Epithelial cell of esophagus (primary cell): ENCODE measurements at regions not wholly inside any gene's neighbourhood (a gene's known extent, or its start where the extent isn't known, plus 50 kb on each side); places are given as distances from the start of the nearest gene placed in this dataset.

Experiments
- DNase-seq: peaks from one replicate; pipeline ENCODE4 v3.0.0; 2010; ENCODE audit warnings: low read depth
- H3K4me3 ChIP-seq: 2 replicates; pipeline ENCODE4 v1.5.1; 2011; ENCODE audit warnings: mild to moderate bottlenecking, low read length, control low read depth
- TF ChIP-seq, protein P1 (sequence below): IDR thresholded peaks from 2 replicates; pipeline ENCODE4 v1.5.1; 2011; ENCODE audit warnings: low read depth, mild to moderate bottlenecking, low read length, control low read depth, inconsistent platforms; ENCODE audit not compliant: insufficient read depth; ENCODE audit errors: missing control alignments

DNA sequence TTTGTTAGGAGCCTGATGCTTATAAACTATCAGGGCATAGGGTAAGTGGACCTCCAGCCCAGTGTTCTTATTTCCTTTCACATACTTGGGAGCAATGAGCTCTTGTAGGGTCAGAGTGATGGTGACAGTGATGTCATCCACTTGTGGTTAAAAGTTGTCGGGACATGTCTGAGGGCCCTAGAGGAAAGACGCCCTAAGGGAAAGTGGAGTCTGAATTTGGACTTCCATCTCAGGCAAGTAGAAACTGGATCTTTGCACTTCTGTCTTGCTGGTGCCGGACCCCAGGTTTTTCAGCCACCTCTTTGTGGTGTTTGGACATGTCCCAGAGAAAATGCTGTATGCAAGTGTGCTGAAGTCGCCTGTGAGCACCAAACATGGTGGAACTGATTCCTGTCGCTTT, 900.5 kb downstream of the C6orf118 start:
- DNase-seq, result peak; percentile 71
- H3K4me3 ChIP-seq, result no peak overlapping the region
- TF ChIP-seq, protein P1, sequence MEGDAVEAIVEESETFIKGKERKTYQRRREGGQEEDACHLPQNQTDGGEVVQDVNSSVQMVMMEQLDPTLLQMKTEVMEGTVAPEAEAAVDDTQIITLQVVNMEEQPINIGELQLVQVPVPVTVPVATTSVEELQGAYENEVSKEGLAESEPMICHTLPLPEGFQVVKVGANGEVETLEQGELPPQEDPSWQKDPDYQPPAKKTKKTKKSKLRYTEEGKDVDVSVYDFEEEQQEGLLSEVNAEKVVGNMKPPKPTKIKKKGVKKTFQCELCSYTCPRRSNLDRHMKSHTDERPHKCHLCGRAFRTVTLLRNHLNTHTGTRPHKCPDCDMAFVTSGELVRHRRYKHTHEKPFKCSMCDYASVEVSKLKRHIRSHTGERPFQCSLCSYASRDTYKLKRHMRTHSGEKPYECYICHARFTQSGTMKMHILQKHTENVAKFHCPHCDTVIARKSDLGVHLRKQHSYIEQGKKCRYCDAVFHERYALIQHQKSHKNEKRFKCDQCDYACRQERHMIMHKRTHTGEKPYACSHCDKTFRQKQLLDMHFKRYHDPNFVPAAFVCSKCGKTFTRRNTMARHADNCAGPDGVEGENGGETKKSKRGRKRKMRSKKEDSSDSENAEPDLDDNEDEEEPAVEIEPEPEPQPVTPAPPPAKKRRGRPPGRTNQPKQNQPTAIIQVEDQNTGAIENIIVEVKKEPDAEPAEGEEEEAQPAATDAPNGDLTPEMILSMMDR, result no peak

DNA sequence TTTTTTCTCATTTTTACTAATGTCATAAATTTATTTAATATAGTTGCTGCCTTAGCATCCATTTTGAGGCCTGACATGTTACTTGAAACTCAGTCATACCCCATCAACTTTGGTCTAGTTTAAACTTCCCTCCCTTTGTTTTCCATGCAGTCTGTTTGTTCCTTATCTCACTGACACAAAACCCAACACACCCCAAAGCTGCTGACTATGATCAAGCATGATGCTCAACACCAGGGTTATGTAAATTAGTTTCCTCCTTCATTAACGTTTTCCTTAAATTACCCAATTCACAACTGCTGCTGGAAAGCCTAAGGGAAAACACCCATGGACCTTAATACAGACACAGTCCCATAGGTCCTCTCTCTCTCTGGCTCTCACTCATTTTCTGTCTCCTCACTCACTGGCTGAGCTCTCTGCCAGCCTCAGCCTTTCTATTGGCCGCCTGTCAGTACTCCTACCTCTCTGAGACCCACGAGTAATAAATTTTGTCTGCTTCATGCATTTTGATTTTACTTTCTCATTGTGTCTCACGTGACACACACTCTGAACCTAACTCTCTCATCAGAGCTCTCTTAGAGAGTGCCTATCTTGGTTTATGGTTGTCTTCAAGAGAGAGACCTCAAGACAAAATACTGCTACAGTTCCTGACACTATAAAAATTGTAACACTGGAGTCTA, 904.5 kb downstream of the C6orf118 start:
- TF ChIP-seq, protein P1, result no peak
- no peak overlapping the region for H3K4me3 ChIP-seq
- no peak for DNase-seq

DNA sequence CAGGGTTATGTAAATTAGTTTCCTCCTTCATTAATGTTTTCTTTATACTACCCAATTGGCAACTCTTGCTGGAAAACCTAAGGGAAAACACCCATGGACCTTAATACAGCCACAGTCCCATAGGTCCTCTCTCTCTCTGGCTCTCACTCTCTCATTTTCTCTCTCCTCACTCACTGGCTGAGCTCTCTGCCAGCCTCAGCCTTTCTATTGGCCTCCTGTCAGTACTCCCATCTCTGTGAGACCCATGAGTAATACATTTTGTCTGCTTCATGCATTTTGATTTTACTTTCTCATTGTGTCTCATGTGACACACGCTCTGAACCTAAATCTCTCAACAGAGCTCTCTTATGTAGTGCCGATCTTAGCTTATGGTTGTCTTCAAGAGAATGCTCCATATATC, 907.5 kb downstream of the C6orf118 start:
- no peak for DNase-seq
- TF ChIP-seq, protein P1, result no peak
- H3K4me3 ChIP-seq, result no peak overlapping the region

DNA sequence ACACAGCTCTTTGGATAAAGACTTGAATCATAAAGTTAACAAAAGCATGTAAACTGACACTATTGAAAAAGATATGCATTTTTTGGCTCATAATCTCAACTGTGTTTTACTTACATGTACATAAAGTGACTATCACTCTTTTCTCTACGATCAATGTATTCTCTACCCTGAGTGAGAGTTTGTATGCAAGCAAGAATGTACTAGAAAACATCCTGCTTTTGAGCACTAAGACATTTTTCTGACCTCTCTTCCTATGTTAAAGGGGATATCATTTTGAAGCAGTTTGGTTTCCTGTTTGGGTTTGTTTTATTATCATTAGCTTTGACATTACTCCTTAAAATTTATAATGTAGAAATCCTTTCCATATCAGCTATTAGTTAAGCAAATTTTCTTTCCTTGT, 910.8 kb downstream of the C6orf118 start:
- TF ChIP-seq, protein P1, result no peak
- DNase-seq, result no peak
- H3K4me3 ChIP-seq, result no peak overlapping the region

DNA sequence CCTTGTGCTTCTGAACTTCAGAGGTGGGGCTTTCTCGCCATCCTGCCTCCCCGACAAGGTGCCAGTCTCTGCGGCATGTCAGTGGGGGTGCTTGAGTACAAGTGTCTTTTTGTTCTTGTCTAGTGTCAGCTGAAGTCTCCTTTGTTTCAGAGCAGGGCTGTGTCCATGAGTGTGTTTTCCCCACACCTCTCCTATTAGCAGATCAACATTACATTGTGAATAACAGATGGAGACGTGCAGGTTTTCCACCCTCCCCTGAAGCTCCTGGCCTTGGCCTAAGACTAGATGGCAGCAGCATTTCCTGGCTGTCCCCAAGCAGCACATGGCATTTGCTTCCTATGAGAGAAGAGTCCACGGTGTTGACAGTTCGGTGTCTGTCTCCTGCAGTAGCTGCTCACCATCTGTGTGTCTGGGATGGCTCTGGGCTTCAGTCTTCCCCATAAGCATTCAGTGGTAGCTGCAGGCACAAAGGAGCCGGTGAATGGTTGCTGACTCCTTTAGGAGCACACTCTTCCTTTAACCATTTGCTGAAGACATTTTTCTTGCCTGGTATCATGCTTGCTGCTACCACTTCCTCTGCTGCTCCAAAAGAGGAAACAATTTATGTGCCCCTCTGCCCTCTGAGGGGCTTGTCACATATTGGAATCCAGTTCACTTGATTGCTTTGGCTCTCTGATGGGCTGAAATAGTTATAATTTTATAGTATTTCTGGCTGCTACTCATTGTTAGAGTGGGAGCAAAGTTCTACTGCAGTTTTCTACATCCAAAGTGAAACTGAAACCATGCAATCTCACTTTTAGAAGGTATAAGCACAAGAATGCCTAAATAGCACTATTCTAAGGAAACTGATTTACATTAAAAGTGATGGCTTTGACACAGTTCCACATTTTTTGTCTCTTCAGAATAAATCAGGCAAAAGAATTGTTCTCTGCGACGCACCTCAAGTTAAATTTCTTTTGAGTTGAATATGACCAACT, 913.0 kb downstream of the C6orf118 start:
- TF ChIP-seq, protein P1, result no peak
- H3K4me3 ChIP-seq, result no peak overlapping the region
- no peak for DNase-seq

DNA sequence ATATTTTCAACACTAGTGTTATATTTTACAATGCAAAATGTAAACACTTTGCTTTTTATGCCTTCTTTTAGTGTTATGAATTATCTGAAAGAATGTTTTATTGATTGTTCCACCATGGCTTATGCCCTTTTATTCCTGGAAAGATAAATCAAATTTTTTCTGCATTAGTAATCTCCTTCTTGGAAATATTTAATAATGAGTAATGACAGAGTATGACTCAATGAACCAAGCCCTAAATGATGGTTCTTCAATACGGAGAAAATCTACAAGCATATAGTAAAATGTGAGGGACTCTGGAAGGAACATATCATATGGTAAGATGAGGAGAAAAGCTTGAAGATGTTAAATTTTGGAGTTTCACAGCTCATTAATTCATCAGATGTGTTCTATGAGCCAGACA, 929.6 kb downstream of the C6orf118 start:
- H3K4me3 ChIP-seq, result no peak overlapping the region
- TF ChIP-seq, protein P1, result no peak
- peak; percentile 45 for DNase-seq

DNA sequence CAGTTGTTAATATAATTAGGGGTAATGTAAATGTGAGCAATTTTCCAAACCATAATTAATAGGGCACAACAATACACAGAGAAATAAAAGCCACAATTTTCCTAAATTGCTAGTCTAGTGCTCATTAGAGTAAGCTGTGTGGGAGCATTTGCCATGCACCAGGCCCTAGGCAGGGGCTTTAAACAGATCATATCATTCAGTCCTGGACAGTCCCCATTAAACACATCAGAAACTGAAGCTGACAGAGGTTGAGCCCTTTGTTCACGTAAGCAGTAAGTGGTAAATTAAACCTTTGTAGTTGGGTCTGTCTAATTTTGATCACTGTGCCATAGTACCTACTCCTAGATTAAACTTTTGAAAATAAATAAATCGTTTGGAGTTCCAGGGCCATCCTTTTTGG, 931.1 kb downstream of the C6orf118 start:
- DNase-seq, result no peak
- no peak overlapping the region for H3K4me3 ChIP-seq
- TF ChIP-seq, protein P1, result no peak
